EH (cell line): ENCODE measurements at regions not wholly inside any gene's neighbourhood (a gene's known extent, or its start where the extent isn't known, plus 50 kb on each side); places are given as distances from the start of the nearest gene placed in this dataset.
"Not testable (repeated sequence)": the region's sequence is repeated elsewhere in the genome, so short reads cannot be mapped to it uniquely, and the experiment has no call there.

Experiments used
- DNase-seq: peaks from one replicate; pipeline ENCODE4 v3.0.0-alpha.2; 2015; ENCODE audit warnings: low read depth

DNA sequence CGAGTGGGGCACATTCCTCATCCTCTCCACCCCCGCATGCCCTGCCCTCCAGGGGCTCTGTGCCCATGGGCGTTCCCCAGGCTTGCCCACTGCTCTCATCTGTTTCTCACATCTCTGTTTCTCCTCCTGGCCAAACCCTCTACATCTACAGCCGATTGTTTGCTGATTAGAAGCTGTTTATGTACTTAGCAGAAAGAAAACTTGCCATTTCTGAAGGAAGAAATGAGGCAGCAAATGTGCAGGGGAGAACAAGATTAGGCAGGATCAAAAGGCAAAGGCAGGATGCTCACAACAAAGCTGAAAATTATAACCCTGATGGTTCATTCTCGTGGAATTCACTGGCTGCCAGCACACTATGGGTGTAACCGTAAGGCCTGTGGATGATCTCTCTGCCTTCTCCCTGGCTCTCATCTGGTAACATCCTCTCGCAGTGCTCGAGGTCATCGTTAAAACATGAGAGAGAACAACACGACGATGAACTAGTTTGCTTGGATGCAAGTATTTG, 111.6 kb upstream of the KLF14 start:
- peak; percentile 96 for DNase-seq

GRCh38 chr7:130849604-130850003, 115.6 kb upstream of the KLF14 start:
- DNase-seq = no peak

- no peak for DNase-seq
These were observed 116.9 kb upstream of the KLF14 start for GRCh38 chr7:130850956-130851355.

- no peak for DNase-seq
These were observed 118.9 kb upstream of the KLF14 start for GRCh38 chr7:130852867-130853266.

DNA sequence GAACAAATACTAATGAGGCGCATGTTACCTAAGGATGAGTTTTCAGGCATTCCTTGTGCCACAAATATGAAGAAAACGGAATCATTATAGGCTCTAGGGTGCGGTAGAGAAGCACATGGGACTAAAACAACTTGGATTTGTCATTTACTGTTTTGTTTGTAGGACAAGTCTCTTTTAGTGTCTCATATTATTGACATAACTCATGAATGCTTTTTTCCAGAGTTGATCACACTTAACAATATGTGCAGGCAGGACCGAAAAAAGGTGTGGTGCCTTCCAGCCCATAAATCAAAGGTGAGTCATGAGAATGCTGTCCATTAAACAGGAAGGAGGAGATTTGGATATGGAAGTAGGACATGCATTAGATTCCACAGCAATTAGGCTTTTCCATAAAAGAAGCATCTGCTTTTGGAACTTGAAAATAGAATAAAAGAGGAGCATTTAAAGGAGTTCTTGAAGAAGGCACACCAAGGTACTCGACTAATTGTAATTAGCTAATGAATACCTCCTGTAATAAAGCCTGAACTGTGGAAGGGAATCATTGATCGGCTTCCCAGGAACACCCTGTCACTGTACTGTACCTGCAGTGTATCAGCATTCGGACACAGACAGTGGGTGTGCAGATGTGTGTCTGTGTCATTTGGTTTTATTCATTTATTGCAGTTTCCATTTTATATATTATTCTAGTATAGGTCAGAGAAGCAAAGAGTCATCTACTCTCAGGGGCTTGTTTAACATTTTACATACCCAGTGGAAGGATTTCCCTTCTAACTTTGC, 119.7 kb upstream of the KLF14 start:
- peak; percentile 94 for DNase-seq

DNA sequence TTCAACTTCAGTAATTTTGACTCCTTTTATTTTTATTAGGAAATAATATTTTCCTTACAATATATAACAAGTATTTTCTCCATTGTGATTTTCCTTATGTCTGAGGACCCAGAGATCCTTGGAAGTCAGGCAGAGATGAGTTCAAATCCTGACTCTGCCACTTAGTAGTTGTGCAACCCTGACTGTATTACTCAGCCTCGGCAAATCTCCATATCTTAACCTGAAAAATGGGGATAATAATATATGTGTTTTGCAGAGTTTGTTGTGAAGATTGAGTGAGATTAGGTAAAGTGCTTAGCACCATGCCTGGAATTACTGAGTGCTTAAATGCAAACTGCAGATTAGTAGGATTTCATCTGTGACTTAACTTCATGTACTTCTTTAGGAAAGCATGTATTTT, 120.5 kb upstream of the KLF14 start:
- no peak for DNase-seq

DNA sequence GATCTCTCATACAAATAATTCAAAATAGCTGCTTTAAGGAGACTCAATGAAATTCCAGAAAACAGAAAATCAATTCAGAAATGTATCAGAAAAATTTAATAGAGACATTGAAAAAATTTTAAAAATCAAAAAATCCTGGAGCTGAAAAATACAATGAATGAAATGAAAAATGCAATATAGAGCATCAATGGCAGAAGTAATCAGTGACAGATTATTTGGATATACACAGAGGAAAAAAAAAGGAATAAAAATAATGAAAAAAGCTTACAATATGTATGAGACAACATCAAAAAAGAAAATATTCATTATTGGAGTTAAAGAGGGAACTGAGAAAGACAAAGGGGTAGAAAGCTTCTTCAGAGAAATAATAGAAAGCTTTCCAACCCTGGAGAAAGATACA, 122.9 kb upstream of the KLF14 start:
- no peak for DNase-seq

DNA sequence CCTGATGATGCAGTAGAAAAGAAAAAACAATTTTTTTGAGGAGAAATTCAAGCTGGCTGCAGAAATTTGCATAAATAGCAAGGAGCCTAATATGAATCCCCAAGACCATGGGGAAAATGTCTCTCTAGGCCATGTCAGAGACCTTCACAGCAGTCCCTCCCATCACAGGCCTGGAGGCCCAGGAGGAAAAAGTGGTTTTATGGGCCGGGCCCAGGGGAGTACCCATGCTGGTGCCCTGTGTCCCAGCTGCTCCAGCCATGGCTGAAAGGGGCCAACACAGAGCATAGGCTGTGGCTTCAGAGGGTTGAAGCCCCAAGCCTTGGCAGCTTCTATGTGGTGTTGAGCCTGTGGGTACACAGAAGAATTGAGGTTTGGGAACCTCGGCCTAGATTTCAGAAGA, 126.8 kb upstream of the KLF14 start:
- DNase-seq = not testable (repeated sequence)

DNA sequence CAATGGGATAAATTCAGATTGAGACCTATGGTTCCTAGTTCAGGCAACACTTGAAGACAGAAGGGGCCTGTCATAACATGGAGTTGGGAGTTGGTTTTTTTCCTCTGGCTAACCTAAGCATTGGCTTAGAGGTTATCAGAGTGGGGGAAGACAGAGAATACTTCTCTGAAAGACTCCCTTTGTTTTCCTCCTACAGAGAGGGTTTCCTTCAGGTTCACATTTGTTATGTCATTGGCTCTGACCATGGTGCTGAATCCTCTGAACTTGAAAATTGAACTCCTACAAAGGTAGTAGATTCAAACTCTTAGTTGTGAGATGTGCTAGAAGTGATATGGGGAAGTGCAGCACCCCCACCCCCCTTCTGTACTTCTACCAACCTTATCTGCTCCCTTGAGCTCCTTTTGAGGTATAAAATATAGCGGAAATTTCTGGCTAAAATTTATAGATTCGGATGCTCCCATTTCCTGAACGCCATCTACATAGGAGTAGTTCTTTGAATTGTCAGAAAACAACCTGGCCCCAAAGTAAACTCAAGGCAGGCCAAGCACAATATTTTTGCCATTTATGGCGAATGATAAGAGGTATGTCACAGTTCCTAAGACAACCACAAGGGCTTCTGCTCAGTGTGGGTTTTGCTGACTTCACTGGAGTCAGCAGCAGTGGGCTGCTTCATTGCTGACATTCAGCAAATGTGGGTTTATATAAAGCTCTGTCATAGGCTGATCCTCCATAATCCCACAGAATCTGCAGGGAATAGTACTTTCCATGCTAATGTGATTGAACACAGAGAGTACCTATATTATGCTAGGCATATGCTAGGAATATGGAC, 131.6 kb upstream of the KLF14 start:
- DNase-seq = peak; percentile 56

DNA sequence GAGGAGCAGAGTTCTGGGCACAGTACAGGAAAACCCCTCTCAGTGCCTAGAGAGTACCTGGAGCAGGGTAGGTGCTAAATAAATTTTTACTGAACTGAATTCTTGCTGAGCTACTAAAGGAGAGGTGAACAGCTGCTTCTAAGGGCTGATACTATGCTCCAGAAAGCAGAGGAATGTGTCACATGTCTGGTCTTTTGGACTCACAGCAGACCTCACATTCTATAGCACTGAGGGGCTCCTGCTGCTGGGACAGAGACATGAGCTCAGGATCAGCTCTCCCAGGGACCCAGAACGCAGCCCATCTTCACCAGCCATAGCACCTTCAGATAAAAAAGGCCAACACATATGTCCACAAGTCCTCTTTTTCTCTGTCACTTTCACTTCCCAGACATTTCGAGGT, 133.0 kb upstream of the KLF14 start:
- DNase-seq = no peak

DNA sequence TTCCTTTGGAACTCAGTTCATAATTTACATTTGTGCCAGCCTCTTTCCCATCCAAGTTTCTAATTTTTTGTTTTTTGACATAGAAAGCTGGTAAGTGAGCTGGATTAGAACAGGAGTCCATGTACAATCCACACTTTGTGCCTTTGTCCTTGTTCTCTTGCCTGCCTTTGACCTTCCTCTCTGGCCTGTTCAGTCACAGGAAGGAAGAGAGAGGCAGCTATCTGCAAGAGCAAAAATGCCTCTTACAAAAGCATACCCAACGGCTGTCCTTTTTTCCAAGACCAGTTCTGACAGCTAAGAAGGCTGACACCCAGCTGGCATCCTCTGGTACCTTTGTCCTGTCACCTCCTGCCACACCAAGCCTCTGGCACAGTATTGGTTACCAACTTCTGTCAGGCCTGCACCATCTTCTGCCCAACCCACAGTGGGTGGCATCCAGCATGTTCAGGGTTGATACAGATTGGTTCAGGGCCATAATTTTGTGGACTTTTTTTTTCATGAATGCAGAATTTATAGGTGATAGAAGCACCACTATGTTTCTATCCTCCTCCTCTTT, 133.7 kb upstream of the KLF14 start:
- DNase-seq = no peak

GRCh38 chr7:130868139-130868538, 134.1 kb upstream of the KLF14 start:
- DNase-seq = no peak

DNA sequence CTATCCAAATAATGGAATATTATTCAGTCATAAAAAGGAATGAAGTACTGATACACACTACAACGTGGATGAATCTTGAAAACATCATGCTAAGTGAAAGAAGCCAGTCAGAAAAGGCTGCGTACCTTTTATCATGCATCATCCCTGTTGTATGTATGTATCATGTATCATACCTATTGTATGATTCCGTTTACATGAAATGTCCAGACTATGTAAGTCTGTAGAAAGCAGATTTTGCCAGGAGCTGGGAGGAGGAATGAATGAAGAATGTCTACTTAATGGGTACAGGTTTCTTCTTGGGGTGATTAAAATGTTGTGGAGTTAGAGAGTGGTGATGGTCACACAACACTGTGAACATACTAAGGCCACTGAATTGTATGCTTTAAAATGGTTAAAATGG, 135.9 kb upstream of the KLF14 start:
- DNase-seq = no peak

- DNase-seq = no peak
These were observed 138.3 kb upstream of the KLF14 start for GRCh38 chr7:130872341-130872740.

GRCh38 chr7:130872756-130873448, 138.9 kb upstream of the KLF14 start:
- no peak for DNase-seq

GRCh38 chr7:130874071-130874915, 140.3 kb upstream of the KLF14 start:
- DNase-seq = no peak

GRCh38 chr7:130875265-130875741, 141.3 kb upstream of the KLF14 start:
- DNase-seq = peak; percentile 49

DNA sequence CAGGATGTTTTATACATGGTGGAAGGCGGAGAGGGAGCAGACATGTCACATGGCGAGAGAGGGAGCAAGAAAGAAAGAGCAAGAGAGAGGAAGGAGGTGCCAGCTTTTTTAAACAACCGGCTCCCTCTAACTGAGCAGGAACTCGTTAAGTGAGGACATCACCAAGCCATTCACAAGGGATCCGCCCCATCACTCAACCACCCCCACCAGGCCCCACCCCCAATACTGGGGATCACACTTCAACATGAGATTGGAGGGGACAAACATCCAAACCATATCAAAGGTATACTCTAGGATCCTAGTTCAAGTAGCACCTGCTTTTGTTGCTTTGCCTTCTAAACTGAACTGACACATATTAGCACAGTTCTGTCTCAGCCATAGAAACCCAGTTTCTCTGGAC, 141.9 kb upstream of the KLF14 start:
- DNase-seq = no peak

GRCh38 chr7:130877236-130877990, 143.4 kb upstream of the KLF14 start:
- DNase-seq = no peak

- no peak for DNase-seq
These were observed 143.9 kb upstream of the KLF14 start for GRCh38 chr7:130877991-130878305.

GRCh38 chr7:130878785-130879184, 144.8 kb upstream of the KLF14 start:
- DNase-seq = peak; percentile 84
